DOHH2 (cell line): ENCODE measurements at regions not wholly inside any gene's neighbourhood (a gene's known extent, or its start where the extent isn't known, plus 50 kb on each side); places are given as distances from the start of the nearest gene placed in this dataset.

Experiments
- EZH2phosphoT487 ChIP-seq: fragments of 200-600 bp; sonication (generic); IDR thresholded peaks from 2 replicates; pipeline ENCODE4 v1.6.1; 2017; ENCODE audit warnings: borderline replicate concordance, mild to moderate bottlenecking, antibody characterized with exemption, low read length, moderate library complexity, mixed read lengths
- TF ChIP-seq, protein P1 (sequence below): fragments of 200-600 bp; sonication (generic); IDR thresholded peaks from one replicate; pipeline ENCODE4 v1.5.1; 2014; ENCODE audit warnings: antibody characterized with exemption, mild to moderate bottlenecking, low read depth, low read length; ENCODE audit not compliant: poor library complexity, severe bottlenecking

DNA sequence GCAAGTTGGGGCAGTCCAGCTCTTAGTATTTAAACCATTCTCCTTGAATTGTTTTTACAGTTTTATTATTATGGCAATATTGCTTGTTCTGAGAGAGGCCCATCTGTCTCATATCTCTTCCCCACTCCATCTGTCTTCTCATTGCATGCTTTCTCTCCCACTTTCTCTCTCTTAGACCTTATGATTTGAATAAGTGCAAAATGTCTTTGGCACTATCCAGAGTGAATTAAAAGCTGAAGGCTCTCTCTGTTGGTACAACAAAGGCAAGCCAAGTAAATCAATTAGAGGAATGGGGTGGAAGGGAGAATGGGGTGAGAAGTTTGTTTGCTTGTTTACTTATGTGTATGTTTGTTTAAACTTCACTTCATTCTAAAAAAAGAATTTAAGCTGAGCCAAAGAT, 195.3 kb upstream of the RFX3 start:
- TF ChIP-seq, protein P1, sequence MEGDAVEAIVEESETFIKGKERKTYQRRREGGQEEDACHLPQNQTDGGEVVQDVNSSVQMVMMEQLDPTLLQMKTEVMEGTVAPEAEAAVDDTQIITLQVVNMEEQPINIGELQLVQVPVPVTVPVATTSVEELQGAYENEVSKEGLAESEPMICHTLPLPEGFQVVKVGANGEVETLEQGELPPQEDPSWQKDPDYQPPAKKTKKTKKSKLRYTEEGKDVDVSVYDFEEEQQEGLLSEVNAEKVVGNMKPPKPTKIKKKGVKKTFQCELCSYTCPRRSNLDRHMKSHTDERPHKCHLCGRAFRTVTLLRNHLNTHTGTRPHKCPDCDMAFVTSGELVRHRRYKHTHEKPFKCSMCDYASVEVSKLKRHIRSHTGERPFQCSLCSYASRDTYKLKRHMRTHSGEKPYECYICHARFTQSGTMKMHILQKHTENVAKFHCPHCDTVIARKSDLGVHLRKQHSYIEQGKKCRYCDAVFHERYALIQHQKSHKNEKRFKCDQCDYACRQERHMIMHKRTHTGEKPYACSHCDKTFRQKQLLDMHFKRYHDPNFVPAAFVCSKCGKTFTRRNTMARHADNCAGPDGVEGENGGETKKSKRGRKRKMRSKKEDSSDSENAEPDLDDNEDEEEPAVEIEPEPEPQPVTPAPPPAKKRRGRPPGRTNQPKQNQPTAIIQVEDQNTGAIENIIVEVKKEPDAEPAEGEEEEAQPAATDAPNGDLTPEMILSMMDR: no peak
- no peak for TF ChIP-seq EZH2phosphoT487
